Tibial nerve (tissue), 4 donors: ENCODE measurements at regions not wholly inside any gene's neighbourhood (a gene's known extent, or its start where the extent isn't known, plus 50 kb on each side); places are given as distances from the start of the nearest gene placed in this dataset.

Experiments used
- DNase-seq, 2 donors: peaks; one replicate each; pipeline ENCODE4 v3.0.0-alpha.2; 2019; ENCODE audit warnings: low spot score in 2 of 2
- H3K27ac ChIP-seq, 4 donors: fragments of 200-600 bp; sonication (generic) in 3 of 4; one replicate each; pipeline ENCODE4 v1.5.1; 2017 to 2019; ENCODE audit warnings: mild to moderate bottlenecking in 1 of 4
- H3K27me3 ChIP-seq, 2 donors: fragments of 200-600 bp; sonication (generic) in 1 of 2; one replicate each; pipeline versions ENCODE4 v1.5.1 to v1.6.0; 2017 to 2019
- H3K36me3 ChIP-seq, 3 donors: fragments of 200-600 bp; sonication (generic); one replicate each; pipeline ENCODE4 v1.5.1; 2018 to 2019
- H3K4me1 ChIP-seq, 4 donors: fragments of 200-600 bp; sonication (generic) in 3 of 4; one replicate each; pipeline ENCODE4 v1.5.1; 2017 to 2019
- H3K4me3 ChIP-seq, 4 donors: fragments of 200-600 bp; sonication (generic) in 3 of 4; one replicate each; pipeline ENCODE4 v1.5.1; 2017 to 2019; ENCODE audit warnings: mild to moderate bottlenecking in 1 of 4, moderate library complexity in 1 of 4
- H3K9me3 ChIP-seq, 4 donors: fragments of 200-600 bp; sonication (generic) in 3 of 4; one replicate each; pipeline ENCODE4 v1.5.1; 2017 to 2019
- EP300 ChIP-seq, 2 donors: sonication (generic); formaldehyde crosslinking; IDR thresholded peaks; one replicate each; pipeline ENCODE4 v1.6.1; 2017; ENCODE audit warnings: antibody characterized with exemption in 2 of 2, mild to moderate bottlenecking in 1 of 2
- POLR2A ChIP-seq, 2 donors: fragments of 450-650 bp; IDR thresholded peaks; one replicate each; pipeline ENCODE4 v1.6.1; 2017; ENCODE audit warnings: antibody characterized with exemption in 2 of 2, mild to moderate bottlenecking in 2 of 2, moderate library complexity in 2 of 2
- WGBS, 2 donors: methylation state at CpG; one replicate each; pipeline ENCODE4 v1.1.5; 2018; 5-methylcytosine and 5-hydroxymethylcytosine counted together
- TF ChIP-seq, protein P1 (sequence below), 5 experiments: fragments of 200-600 bp in 3 of 5; fragments of 450-650 bp in 2 of 5; sonication (generic) in 3 of 5; IDR thresholded peaks; one replicate each; pipeline ENCODE4 v1.5.1; 2016 to 2019; ENCODE audit warnings: antibody characterized with exemption in 5 of 5, mild to moderate bottlenecking in 3 of 5, moderate library complexity in 2 of 5

DNA sequence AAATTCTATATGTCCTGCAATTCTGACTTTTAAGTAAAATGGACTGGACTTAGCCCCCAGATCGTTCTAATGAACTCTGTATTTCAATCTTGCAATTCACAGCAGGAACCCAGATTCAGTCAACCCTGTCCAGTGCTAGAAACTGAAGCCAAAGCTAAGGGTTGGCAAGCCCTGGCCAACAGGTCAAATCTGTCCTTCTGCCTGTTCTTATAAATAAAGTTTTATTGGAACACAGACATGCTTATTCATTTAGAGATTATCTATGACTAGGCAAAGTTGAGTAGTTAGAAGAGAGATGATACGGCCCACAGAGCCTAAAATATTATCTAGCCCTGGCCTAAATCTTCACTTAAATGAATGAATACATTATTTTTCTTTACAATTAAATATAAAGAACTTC is 339.2 kb upstream of the JARID2 start:
- no peaks in the 10 kb centered on the region for H3K4me1 ChIP-seq
- H3K27ac ChIP-seq, result no peak overlapping the region
- 97 to 98% methylated on average over 2 of the region's 2 CpGs for WGBS, 2 donors
- no peaks in the 10 kb centered on the region for H3K9me3 ChIP-seq
- no peaks in the 10 kb centered on the region for H3K27me3 ChIP-seq
- no peak for DNase-seq
- TF ChIP-seq POLR2A (IDR thresholded peaks at IDR 0.05) (no peak), EP300 (IDR thresholded peaks at IDR 0.05) (no peak)
- TF ChIP-seq, protein P1, sequence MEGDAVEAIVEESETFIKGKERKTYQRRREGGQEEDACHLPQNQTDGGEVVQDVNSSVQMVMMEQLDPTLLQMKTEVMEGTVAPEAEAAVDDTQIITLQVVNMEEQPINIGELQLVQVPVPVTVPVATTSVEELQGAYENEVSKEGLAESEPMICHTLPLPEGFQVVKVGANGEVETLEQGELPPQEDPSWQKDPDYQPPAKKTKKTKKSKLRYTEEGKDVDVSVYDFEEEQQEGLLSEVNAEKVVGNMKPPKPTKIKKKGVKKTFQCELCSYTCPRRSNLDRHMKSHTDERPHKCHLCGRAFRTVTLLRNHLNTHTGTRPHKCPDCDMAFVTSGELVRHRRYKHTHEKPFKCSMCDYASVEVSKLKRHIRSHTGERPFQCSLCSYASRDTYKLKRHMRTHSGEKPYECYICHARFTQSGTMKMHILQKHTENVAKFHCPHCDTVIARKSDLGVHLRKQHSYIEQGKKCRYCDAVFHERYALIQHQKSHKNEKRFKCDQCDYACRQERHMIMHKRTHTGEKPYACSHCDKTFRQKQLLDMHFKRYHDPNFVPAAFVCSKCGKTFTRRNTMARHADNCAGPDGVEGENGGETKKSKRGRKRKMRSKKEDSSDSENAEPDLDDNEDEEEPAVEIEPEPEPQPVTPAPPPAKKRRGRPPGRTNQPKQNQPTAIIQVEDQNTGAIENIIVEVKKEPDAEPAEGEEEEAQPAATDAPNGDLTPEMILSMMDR (IDR thresholded peaks at IDR 0.05), result no peak
- no peaks in the 10 kb centered on the region for H3K36me3 ChIP-seq
- no peak overlapping the region for H3K4me3 ChIP-seq

DNA sequence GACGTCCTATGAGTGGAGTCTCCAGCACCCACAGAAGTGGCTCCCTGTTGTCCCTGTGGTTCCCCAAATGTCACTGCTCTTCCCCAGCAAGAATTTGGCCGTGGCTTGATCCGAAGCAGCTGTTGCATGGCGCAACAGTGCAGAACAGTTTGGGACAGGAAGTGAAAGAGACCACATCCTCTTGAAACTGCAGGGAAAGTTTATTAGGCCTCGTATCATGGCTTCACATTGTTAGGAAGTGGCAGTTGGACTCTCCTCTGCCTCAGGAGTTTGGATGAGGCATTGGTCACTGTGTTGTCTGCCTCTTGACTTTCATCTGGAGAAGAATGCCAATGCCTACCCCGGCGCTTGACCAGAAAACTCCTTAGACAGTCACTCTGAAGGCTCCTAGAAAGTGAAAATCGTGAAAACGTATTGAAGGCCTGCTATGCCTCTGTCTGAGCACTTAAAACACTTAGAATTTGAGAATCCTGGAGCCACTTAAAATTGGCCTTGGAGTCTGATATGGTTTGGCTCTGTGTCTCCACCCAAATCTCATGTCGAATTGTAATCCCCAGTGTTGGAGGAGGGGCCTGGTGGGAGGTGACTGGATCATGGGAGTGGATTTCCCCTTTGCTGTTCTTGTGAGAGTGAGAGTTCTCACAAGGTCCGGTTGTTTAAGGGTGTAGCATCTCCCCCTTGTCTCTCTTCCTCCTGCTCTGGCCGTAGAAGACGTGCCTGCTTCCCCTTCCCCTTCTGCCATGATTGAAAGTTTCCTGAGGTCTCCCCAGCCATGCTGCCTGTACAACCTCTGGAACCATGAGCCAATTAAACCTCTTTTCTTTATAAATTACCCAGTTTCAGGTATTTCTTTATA is 334.9 kb upstream of the JARID2 start:
- peaks cover 0 to 10% (median 0%) of the 10 kb centered on the region in 4 donors for H3K4me1 ChIP-seq
- DNase-seq, result peak in 1 of 2 donors; percentile 40
- H3K27me3 ChIP-seq, result no peaks in the 10 kb centered on the region
- WGBS, 2 donors, result 72 to 85% methylated on average over 13 of the region's 13 CpGs
- TF ChIP-seq EP300 (IDR thresholded peaks at IDR 0.05) (peak in 1 of 2 donors; percentile 80), POLR2A (IDR thresholded peaks at IDR 0.05) (no peak)
- no peak overlapping the region for H3K4me3 ChIP-seq
- no peaks in the 10 kb centered on the region for H3K9me3 ChIP-seq
- H3K27ac ChIP-seq, result peak overlapping the region in 1 of 4 donors; percentile 37
- no peaks in the 10 kb centered on the region for H3K36me3 ChIP-seq

DNA sequence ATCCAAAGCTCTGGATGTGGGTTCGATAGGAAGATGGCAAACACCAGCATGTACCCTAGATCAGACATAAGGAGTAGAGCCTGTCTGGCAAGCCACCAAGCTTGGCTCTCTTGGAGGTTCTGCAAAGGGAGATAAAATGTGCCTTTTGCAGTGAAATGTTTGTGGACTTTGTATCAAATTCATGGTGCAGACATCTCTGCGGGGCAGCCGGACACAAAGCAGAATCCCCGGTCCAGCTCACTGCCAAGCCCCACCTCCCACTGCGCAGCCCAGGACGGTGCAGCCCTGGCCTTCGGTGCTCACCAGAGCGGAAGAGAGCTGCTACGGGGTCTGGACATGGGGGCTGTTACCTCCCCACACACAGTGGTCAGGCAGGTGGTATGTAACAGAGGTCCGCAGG is 333.6 kb upstream of the JARID2 start:
- 78 to 91% methylated on average over 7 to 10 of the region's 10 CpGs for WGBS, 2 donors
- no peak overlapping the region for H3K27ac ChIP-seq
- H3K9me3 ChIP-seq, result no peaks in the 10 kb centered on the region
- H3K4me3 ChIP-seq, result no peak overlapping the region
- DNase-seq, result no peak
- H3K27me3 ChIP-seq, result no peaks in the 10 kb centered on the region
- H3K4me1 ChIP-seq, result peaks cover 0 to 10% (median 0%) of the 10 kb centered on the region in 4 donors
- no peak for TF ChIP-seq POLR2A (IDR thresholded peaks at IDR 0.05)
- TF ChIP-seq EP300 (IDR thresholded peaks at IDR 0.05), result no peak
- TF ChIP-seq, protein P1 (IDR thresholded peaks at IDR 0.05), result no peak
- H3K36me3 ChIP-seq, result no peaks in the 10 kb centered on the region

DNA sequence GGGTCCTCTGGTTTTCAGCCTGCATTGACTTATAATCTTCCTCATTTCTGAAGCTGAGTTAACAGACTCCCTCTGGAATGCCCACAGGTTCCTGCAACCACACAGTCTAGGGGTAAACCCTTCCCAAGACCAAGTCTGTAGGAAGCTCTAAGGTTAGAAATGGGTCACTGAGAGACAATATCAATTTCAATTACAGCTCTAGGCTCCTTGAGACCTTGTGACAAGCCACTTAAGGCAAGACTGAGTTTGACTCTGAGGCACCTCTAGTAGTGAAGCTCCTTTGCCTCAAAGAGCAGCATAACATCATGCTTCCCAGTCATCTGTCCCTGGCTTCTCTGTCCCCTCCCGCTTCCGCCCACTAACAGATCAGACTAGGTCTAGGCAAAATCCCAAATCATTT is 333.2 kb upstream of the JARID2 start:
- Histone ChIP-seq H3K27ac (no peak overlapping the region), H3K27me3 (no peaks in the 10 kb centered on the region), H3K9me3 (no peaks in the 10 kb centered on the region), H3K4me3 (no peak overlapping the region), H3K4me1 (peaks cover 0 to 10% (median 0%) of the 10 kb centered on the region in 4 donors), H3K36me3 (no peaks in the 10 kb centered on the region)
- DNase-seq, result no peak
- WGBS, 2 donors, result 95 to 97% methylated on average over 2 of the region's 2 CpGs
- TF ChIP-seq, protein P1 (IDR thresholded peaks at IDR 0.05), result no peak
- no peak for TF ChIP-seq EP300 (IDR thresholded peaks at IDR 0.05)
- no peak for TF ChIP-seq POLR2A (IDR thresholded peaks at IDR 0.05)

DNA sequence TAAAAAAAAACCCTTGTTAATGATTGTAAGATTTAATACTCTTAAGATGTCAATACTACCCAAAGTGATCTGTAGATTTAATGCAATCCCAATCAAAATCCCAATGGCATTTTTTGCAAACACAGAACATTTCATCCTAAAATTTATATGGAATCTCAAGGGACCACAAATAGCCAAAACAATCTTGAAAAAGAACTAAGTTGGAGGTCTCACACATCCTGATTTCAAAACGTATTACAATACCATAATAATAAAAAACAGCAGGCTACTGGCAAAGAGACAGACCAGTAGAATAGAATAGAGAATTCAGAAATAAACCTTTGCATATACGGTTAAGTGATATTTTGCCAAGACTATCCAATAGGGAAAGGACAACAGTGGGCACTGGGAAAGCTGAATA is 331.9 kb upstream of the JARID2 start:
- TF ChIP-seq EP300 (IDR thresholded peaks at IDR 0.05) (no peak), POLR2A (IDR thresholded peaks at IDR 0.05) (no peak)
- TF ChIP-seq, protein P1 (IDR thresholded peaks at IDR 0.05), result no peak
- H3K27me3 ChIP-seq, result no peaks in the 10 kb centered on the region

More for the DNA sequence above, 331.9 kb upstream of the JARID2 start:
- 51 to 53% methylated on average over 2 of the region's 2 CpGs for WGBS, 2 donors
- Histone ChIP-seq H3K4me3 (no peak overlapping the region), H3K9me3 (no peaks in the 10 kb centered on the region), H3K4me1 (peaks cover 0 to 10% (median 0%) of the 10 kb centered on the region in 4 donors), H3K27ac (no peak overlapping the region), H3K36me3 (no peaks in the 10 kb centered on the region)
- DNase-seq, result no peak
